SK-N-SH treated with all-trans-retinoic acid at 6 μM for 48 hours (cell line): ENCODE measurements at regions not wholly inside any gene's neighbourhood (a gene's known extent, or its start where the extent isn't known, plus 50 kb on each side); places are given as distances from the start of the nearest gene placed in this dataset.

Experiments used
- ATAC-seq: fragments of 200-7000 bp; cut with Tn5 transposase; 3 replicates; pipeline ENCODE4 v1.9.1; 2020; ENCODE audit warnings: mild to moderate bottlenecking, moderate library complexity
- ARNTL ChIP-seq: fragments of 450-650 bp; formaldehyde crosslinking; IDR thresholded peaks from 2 replicates; pipeline ENCODE4 v1.5.0; 2020; ENCODE audit warnings: low read depth, mild to moderate bottlenecking, moderate library complexity, borderline replicate concordance
- BACH2 ChIP-seq: fragments of 250-450 bp; sonication (Bioruptor Pico); IDR thresholded peaks from 2 replicates; pipeline ENCODE4 v1.9.0; 2021; ENCODE audit warnings: mild to moderate bottlenecking, borderline replicate concordance
- CSDC2 ChIP-seq: fragments of 250-450 bp; sonication (Bioruptor Pico); IDR thresholded peaks from 2 replicates; pipeline ENCODE4 v1.5.0; 2020; ENCODE audit warnings: mild to moderate bottlenecking, moderate library complexity
- GLIS3 ChIP-seq: fragments of 250-450 bp; sonication (Bioruptor Pico); IDR thresholded peaks from 2 replicates; pipeline ENCODE4 v1.5.0; 2020; ENCODE audit warnings: mild to moderate bottlenecking, moderate library complexity
- OSR1 ChIP-seq: fragments of 250-450 bp; sonication (Bioruptor Pico); IDR thresholded peaks from 2 replicates; pipeline ENCODE4 v1.8.0; 2022; ENCODE audit warnings: moderate library complexity, mild to moderate bottlenecking, inconsistent platforms
- PPARA ChIP-seq: fragments of 250-450 bp; sonication (Bioruptor Pico); IDR thresholded peaks from 2 replicates; pipeline ENCODE4 v1.5.0; 2020; ENCODE audit warnings: mild to moderate bottlenecking, borderline replicate concordance
- RARB ChIP-seq: fragments of 250-450 bp; sonication (Bioruptor Pico); IDR thresholded peaks from 2 replicates; pipeline ENCODE4 v1.8.0; 2021; ENCODE audit warnings: mild to moderate bottlenecking, moderate library complexity
- SNAI2 ChIP-seq: fragments of 250-450 bp; sonication (Bioruptor Pico); IDR thresholded peaks from 2 replicates; pipeline ENCODE4 v1.5.0; 2020; ENCODE audit warnings: mild to moderate bottlenecking, moderate library complexity
- TCF4 ChIP-seq: fragments of 250-450 bp; sonication (Bioruptor Pico); IDR thresholded peaks from 2 replicates; pipeline ENCODE4 v1.8.0; 2021; ENCODE audit warnings: mild to moderate bottlenecking, moderate library complexity, borderline replicate concordance
- TOX ChIP-seq: fragments of 250-450 bp; sonication (Bioruptor Pico); IDR thresholded peaks from 2 replicates; pipeline ENCODE4 v1.8.0; 2021; ENCODE audit warnings: mild to moderate bottlenecking, moderate library complexity, borderline replicate concordance
- ZC3H10 ChIP-seq: fragments of 250-450 bp; sonication (Bioruptor Pico); IDR thresholded peaks from 2 replicates; pipeline ENCODE4 v1.5.1; 2021; ENCODE audit warnings: mild to moderate bottlenecking, moderate library complexity
- ZFP3 ChIP-seq: fragments of 250-450 bp; sonication (Bioruptor Pico); IDR thresholded peaks from 2 replicates; pipeline ENCODE4 v1.5.0; 2020; ENCODE audit warnings: mild to moderate bottlenecking, moderate library complexity
- ZFP30 ChIP-seq: fragments of 450-650 bp; formaldehyde crosslinking; IDR thresholded peaks from 2 replicates; pipeline ENCODE4 v1.5.0; 2022; ENCODE audit warnings: mild to moderate bottlenecking, moderate library complexity
- ZNF565 ChIP-seq: fragments of 450-650 bp; formaldehyde crosslinking; conservative IDR thresholded peaks from 2 replicates; pipeline ENCODE4 v1.5.0; 2020; ENCODE audit warnings: low read depth, mild to moderate bottlenecking, moderate library complexity
- ZNF70 ChIP-seq: fragments of 450-650 bp; formaldehyde crosslinking; IDR thresholded peaks from 2 replicates; pipeline ENCODE4 v1.5.0; 2020; ENCODE audit warnings: mild to moderate bottlenecking, moderate library complexity
- ZNF8 ChIP-seq: fragments of 450-650 bp; formaldehyde crosslinking; IDR thresholded peaks from 2 replicates; pipeline ENCODE4 v1.5.0; 2020; ENCODE audit warnings: mild to moderate bottlenecking, moderate library complexity
- TF ChIP-seq, protein P1 (sequence below): fragments of 250-450 bp; sonication (Bioruptor Pico); IDR thresholded peaks from 2 replicates; pipeline ENCODE4 v1.5.1; 2021; ENCODE audit warnings: mild to moderate bottlenecking, moderate library complexity
- TF ChIP-seq, protein P2 (sequence below): fragments of 250-450 bp; sonication (Bioruptor Pico); IDR thresholded peaks from 2 replicates; pipeline ENCODE4 v1.8.0; 2021; ENCODE audit warnings: low read depth, mild to moderate bottlenecking, moderate library complexity, borderline replicate concordance
- TF ChIP-seq, protein P3 (sequence below): fragments of 250-450 bp; sonication (Bioruptor Pico); IDR thresholded peaks from 2 replicates; pipeline ENCODE4 v1.5.1; 2020; ENCODE audit warnings: low read depth, mild to moderate bottlenecking, moderate library complexity
- TF ChIP-seq, protein P4 (sequence below): fragments of 250-450 bp; sonication (Bioruptor Pico); IDR thresholded peaks from 2 replicates; pipeline ENCODE4 v1.5.0; 2020; ENCODE audit warnings: mild to moderate bottlenecking, moderate library complexity

DNA sequence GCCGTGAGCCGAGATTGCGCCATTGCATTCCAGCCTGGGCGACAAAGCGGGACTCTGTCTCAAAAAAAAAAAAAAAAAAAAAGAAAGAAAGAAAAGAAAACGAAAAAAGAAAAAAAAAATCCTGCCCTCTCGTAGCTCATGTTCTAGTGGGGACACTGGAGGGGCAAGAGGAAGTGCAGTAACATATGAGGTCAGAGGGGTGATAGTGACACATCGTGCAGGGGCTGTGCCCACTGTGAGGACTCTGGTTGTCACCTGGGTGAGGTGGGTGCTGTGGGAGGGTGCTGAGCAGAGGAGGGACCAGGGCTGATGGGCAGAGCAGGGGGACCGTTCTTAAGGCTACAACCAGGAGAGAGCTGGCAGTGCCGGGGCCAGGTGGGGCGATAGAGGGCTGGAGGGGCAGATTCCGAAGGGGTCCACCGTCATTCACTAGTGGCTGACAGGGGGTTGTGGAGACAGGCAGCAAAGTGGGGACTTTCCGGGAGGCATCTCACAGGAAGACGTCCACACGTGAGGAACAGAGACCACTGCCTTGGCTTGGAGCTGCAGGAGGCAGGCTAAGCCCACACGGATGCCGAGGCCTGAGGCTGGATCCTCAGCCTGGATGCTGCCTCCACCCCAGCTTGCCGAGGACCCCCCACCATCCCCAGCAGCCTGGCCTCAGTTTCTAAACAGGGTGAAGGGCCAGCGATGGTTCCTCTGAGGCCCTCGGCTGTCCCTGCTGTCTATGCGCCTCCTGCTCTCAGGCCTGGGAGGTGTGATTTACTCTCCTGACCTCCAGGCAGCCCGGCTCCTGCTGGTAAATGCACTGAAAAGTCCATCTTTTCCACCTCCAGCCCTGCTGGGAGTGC lies 154.3 kb upstream of the IQSEC1 start (continued):
- TF ChIP-seq ZNF565 (CRISPR knock-in tag) = no peak
- no peak for TF ChIP-seq ZNF70
- no peak for TF ChIP-seq OSR1 (CRISPR knock-in tag)
- no peak for TF ChIP-seq SNAI2
- TF ChIP-seq, protein P1, sequence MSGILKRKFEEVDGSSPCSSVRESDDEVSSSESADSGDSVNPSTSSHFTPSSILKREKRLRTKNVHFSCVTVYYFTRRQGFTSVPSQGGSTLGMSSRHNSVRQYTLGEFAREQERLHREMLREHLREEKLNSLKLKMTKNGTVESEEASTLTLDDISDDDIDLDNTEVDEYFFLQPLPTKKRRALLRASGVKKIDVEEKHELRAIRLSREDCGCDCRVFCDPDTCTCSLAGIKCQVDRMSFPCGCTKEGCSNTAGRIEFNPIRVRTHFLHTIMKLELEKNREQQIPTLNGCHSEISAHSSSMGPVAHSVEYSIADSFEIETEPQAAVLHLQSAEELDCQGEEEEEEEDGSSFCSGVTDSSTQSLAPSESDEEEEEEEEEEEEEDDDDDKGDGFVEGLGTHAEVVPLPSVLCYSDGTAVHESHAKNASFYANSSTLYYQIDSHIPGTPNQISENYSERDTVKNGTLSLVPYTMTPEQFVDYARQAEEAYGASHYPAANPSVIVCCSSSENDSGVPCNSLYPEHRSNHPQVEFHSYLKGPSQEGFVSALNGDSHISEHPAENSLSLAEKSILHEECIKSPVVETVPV (CRISPR knock-in tag) = no peak

DNA sequence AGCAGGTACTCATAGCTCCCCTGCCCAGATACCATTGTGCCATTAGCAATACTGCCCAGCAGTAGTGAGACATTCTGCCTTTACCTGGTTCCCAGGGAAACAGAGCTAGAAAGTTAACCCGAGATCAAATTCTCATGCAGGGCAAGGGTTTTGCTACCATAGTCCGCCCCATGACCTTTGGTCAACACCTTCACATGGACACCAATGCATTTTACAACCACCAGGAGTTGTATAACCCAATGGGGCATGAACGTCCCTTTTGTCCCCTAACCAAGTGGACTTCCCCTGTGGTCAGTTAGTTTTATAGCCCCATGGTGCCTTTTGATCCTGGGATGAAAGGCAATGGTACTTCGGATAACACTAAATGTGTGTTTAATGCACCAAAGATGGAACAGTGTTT lies 151.7 kb upstream of the IQSEC1 start:
- no peak for ATAC-seq
- TF ChIP-seq ZFP3 (CRISPR knock-in tag) = no peak
- no peak for TF ChIP-seq ARNTL (CRISPR knock-in tag)
- TF ChIP-seq CSDC2 (CRISPR knock-in tag) = no peak
- no peak for TF ChIP-seq PPARA (CRISPR knock-in tag)
- TF ChIP-seq ZNF70 = no peak
- TF ChIP-seq SNAI2 = no peak
- TF ChIP-seq, all 23 proteins: peak for 0

DNA sequence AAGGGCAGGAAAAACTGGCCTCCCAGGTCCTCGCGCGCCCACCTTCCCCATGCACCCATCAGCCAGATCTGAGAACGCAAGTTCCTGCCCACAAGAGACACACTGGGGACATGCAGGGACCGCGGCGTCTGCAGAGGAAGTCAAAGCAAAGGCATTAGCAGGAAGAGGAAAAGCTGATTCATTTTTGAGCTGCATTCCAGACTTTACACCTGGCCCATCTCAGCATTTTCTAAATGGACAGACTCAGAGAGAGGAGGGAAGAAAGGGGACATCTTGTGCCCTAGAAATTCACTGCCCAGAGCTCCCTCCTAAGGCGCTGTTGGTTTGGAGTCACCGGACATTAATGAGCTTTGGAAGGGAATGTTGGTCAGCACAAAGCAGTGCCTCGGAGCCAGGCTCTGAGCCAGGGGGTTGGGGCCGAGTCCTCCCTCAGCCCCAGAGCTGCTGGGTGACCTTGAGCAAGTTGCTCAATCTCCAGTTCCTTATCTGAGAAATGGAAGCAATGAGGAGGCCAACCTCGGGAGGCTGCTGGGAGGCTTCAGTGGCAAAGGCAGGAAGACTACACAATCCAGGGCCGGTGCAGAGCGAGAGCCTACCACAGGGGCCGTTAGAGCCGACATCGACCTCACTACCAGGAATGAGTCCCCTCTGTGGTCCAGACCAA lies 150.5 kb upstream of the IQSEC1 start:
- TF ChIP-seq BACH2 (CRISPR knock-in tag) (no peak), ZFP30 (CRISPR knock-in tag) (no peak), TOX (CRISPR knock-in tag) (no peak), ZNF565 (CRISPR knock-in tag) (no peak), TCF4 (no peak)
- TF ChIP-seq, protein P2, sequence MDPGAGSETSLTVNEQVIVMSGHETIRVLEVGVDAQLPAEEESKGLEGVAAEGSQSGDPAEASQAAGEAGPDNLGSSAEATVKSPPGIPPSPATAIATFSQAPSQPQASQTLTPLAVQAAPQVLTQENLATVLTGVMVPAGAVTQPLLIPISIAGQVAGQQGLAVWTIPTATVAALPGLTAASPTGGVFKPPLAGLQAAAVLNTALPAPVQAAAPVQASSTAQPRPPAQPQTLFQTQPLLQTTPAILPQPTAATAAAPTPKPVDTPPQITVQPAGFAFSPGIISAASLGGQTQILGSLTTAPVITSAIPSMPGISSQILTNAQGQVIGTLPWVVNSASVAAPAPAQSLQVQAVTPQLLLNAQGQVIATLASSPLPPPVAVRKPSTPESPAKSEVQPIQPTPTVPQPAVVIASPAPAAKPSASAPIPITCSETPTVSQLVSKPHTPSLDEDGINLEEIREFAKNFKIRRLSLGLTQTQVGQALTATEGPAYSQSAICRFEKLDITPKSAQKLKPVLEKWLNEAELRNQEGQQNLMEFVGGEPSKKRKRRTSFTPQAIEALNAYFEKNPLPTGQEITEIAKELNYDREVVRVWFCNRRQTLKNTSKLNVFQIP (CRISPR knock-in tag) = no peak
- TF ChIP-seq, protein P3, sequence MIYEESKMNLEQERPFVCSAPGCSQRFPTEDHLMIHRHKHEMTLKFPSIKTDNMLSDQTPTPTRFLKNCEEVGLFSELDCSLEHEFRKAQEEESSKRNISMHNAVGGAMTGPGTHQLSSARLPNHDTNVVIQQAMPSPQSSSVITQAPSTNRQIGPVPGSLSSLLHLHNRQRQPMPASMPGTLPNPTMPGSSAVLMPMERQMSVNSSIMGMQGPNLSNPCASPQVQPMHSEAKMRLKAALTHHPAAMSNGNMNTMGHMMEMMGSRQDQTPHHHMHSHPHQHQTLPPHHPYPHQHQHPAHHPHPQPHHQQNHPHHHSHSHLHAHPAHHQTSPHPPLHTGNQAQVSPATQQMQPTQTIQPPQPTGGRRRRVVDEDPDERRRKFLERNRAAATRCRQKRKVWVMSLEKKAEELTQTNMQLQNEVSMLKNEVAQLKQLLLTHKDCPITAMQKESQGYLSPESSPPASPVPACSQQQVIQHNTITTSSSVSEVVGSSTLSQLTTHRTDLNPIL (CRISPR knock-in tag) = no peak
- ATAC-seq = no peak

DNA sequence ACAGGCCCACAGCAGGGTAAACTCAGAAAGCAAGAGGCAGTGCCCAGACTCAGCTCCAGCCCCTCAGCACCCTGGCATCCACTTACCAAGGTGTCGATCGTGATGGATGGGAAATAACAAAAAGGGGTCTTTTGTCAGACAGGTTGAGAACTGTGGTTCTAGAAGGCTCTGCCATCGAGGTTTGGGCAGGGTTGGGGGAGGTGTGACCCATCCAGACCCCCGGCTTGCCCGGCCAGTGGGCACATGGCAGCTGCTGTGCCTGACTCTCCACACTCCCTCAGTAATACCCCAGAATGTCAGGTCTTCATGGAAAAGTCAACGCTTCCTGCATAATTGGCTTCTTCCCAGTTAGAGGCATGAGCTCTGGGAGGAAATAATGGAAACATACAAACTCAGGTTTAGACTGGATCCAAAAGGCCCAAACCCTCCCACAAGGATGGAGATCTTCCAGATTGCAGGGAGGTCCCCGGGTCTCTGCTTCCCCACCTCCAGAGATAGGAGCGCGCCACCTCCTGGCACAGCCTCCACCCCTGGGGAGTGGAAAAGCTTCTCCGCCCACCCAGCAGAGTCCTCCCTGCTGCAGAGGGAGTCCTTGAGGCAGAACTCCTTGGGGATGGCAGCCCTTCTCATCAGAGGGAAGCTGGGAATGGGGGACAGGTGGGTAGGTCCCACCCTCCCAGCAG lies 149.8 kb upstream of the IQSEC1 start:
- TF ChIP-seq PPARA (CRISPR knock-in tag) = no peak
- no peak for TF ChIP-seq RARB (CRISPR knock-in tag)
- TF ChIP-seq, protein P4, sequence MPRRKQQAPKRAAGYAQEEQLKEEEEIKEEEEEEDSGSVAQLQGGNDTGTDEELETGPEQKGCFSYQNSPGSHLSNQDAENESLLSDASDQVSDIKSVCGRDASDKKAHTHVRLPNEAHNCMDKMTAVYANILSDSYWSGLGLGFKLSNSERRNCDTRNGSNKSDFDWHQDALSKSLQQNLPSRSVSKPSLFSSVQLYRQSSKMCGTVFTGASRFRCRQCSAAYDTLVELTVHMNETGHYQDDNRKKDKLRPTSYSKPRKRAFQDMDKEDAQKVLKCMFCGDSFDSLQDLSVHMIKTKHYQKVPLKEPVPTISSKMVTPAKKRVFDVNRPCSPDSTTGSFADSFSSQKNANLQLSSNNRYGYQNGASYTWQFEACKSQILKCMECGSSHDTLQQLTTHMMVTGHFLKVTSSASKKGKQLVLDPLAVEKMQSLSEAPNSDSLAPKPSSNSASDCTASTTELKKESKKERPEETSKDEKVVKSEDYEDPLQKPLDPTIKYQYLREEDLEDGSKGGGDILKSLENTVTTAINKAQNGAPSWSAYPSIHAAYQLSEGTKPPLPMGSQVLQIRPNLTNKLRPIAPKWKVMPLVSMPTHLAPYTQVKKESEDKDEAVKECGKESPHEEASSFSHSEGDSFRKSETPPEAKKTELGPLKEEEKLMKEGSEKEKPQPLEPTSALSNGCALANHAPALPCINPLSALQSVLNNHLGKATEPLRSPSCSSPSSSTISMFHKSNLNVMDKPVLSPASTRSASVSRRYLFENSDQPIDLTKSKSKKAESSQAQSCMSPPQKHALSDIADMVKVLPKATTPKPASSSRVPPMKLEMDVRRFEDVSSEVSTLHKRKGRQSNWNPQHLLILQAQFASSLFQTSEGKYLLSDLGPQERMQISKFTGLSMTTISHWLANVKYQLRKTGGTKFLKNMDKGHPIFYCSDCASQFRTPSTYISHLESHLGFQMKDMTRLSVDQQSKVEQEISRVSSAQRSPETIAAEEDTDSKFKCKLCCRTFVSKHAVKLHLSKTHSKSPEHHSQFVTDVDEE (CRISPR knock-in tag) = no peak
- TF ChIP-seq TCF4 = no peak
- ATAC-seq = no peak

DNA sequence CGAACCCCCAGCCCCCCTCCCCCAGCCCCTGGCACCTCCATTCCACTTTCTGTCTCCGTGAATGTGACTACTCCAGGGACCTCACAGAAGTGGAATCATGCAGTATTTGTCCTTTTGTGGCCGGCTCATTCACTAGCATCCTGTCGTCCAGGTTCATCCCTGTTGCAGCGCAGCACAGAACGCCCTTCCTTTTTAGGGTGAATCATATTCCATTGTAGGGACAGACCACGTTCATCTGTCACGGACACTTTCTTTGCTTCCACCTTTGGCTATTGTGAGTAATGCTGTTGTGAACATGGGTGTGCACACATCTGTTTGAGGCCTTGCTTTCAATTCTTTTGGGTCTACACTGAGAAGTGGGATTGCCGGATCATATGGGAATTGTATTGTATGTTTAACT lies 148.9 kb upstream of the IQSEC1 start:
- ATAC-seq = no peak
- no peak for TF ChIP-seq PPARA (CRISPR knock-in tag)
- no peak for TF ChIP-seq RARB (CRISPR knock-in tag)
- no peak for TF ChIP-seq ZC3H10 (CRISPR knock-in tag)
- TF ChIP-seq ZNF565 (CRISPR knock-in tag) = no peak
- TF ChIP-seq CSDC2 (CRISPR knock-in tag) = no peak
- TF ChIP-seq TCF4 = no peak
- TF ChIP-seq GLIS3 = no peak
- TF ChIP-seq ZFP30 (CRISPR knock-in tag) = no peak
- no peak for TF ChIP-seq ZNF70
- no peak for TF ChIP-seq ZNF8 (CRISPR knock-in tag)
- TF ChIP-seq, protein P4 (CRISPR knock-in tag) = no peak
- TF ChIP-seq, protein P1 (CRISPR knock-in tag) = no peak
